HepG2 (cell line): ENCODE measurements at regions not wholly inside any gene's neighbourhood (a gene's known extent, or its start where the extent isn't known, plus 50 kb on each side); places are given as distances from the start of the nearest gene placed in this dataset.

Experiments used
- HIVEP1 ChIP-seq: sonication (generic); formaldehyde crosslinking; IDR thresholded peaks from 2 replicates; pipeline ENCODE4 v1.4.0; 2020; ENCODE audit warnings: mild to moderate bottlenecking, missing genetic modification reagents
- TCF7L2 ChIP-seq: IDR thresholded peaks from 2 replicates; pipeline ENCODE4 v1.6.1; 2011; ENCODE audit warnings: mild to moderate bottlenecking, low read depth, low read length, moderate library complexity

GRCh38 chr13:22757530-22758120, 423.2 kb upstream of the SGCG start:
- no peak for TF ChIP-seq TCF7L2
- no peak for TF ChIP-seq HIVEP1 (CRISPR knock-in tag)
